ENCODE measurements at regions not wholly inside any gene's neighbourhood (a gene's known extent, or its start where the extent isn't known, plus 50 kb on each side); places are given as distances from the start of the nearest gene placed in this dataset.

DNA sequence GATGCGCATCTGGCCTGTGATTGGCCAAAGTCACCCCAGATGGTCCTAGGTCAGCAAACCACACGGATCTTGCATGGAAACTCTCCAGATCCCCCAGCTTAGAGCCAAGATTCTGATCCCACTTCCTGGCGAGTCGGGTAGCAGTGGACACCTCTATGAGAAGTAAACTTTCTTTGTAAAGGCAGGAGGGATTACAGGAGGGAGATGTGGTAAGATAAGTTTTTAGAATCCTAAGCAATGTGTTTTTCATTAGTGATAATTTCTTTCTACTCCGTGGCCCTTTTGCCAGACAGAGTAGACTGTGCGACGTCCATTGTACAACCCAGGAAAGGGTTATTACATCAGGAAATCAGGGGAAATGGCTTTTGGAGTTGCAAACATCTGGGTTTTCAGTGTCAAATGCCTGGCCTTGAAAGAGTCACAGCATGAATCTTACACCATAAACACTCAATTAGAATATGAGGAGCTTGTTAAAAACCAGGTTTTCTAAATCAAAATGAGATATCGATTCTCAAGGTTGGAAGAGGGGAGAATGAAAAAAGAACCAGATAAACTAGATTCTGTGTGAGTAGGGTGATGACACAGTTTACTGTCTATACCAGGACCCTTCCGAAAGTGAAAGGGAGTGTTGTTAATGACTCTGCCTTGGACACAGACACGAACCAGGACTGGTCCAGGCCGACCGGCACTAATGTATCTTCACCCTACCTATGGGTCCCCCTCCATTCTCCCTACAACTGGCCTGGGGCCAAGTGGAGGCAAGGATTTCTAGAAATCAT is 61.9 kb upstream of the WAC start:
- TF ChIP-seq POLR2AphosphoS5 (IDR thresholded peaks at IDR 0.05) = no peak
- TF ChIP-seq, protein P1, sequence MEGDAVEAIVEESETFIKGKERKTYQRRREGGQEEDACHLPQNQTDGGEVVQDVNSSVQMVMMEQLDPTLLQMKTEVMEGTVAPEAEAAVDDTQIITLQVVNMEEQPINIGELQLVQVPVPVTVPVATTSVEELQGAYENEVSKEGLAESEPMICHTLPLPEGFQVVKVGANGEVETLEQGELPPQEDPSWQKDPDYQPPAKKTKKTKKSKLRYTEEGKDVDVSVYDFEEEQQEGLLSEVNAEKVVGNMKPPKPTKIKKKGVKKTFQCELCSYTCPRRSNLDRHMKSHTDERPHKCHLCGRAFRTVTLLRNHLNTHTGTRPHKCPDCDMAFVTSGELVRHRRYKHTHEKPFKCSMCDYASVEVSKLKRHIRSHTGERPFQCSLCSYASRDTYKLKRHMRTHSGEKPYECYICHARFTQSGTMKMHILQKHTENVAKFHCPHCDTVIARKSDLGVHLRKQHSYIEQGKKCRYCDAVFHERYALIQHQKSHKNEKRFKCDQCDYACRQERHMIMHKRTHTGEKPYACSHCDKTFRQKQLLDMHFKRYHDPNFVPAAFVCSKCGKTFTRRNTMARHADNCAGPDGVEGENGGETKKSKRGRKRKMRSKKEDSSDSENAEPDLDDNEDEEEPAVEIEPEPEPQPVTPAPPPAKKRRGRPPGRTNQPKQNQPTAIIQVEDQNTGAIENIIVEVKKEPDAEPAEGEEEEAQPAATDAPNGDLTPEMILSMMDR (IDR thresholded peaks at IDR 0.05; ENCODE audit: poor library complexity, severe bottlenecking) = no peak
- no peak for TF ChIP-seq RAD21 (conservative IDR thresholded peaks at IDR 0.05)
- no peak for TF ChIP-seq EZH2 (IDR thresholded peaks at IDR 0.05; ENCODE audit: borderline replicate concordance, insufficient read depth, low read length, poor library complexity, severe bottlenecking)
- no peak for TF ChIP-seq EP300 (conservative IDR thresholded peaks at IDR 0.05; ENCODE audit: poor library complexity, severe bottlenecking)
- no peak for TF ChIP-seq MXI1 (conservative IDR thresholded peaks at IDR 0.05; ENCODE audit: poor library complexity, severe bottlenecking)
- TF ChIP-seq, protein P2, sequence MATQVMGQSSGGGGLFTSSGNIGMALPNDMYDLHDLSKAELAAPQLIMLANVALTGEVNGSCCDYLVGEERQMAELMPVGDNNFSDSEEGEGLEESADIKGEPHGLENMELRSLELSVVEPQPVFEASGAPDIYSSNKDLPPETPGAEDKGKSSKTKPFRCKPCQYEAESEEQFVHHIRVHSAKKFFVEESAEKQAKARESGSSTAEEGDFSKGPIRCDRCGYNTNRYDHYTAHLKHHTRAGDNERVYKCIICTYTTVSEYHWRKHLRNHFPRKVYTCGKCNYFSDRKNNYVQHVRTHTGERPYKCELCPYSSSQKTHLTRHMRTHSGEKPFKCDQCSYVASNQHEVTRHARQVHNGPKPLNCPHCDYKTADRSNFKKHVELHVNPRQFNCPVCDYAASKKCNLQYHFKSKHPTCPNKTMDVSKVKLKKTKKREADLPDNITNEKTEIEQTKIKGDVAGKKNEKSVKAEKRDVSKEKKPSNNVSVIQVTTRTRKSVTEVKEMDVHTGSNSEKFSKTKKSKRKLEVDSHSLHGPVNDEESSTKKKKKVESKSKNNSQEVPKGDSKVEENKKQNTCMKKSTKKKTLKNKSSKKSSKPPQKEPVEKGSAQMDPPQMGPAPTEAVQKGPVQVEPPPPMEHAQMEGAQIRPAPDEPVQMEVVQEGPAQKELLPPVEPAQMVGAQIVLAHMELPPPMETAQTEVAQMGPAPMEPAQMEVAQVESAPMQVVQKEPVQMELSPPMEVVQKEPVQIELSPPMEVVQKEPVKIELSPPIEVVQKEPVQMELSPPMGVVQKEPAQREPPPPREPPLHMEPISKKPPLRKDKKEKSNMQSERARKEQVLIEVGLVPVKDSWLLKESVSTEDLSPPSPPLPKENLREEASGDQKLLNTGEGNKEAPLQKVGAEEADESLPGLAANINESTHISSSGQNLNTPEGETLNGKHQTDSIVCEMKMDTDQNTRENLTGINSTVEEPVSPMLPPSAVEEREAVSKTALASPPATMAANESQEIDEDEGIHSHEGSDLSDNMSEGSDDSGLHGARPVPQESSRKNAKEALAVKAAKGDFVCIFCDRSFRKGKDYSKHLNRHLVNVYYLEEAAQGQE (IDR thresholded peaks at IDR 0.05; ENCODE audit: borderline replicate concordance) = no peak
